ENCODE measurements at regions not wholly inside any gene's neighbourhood (a gene's known extent, or its start where the extent isn't known, plus 50 kb on each side); places are given as distances from the start of the nearest gene placed in this dataset.

DNA sequence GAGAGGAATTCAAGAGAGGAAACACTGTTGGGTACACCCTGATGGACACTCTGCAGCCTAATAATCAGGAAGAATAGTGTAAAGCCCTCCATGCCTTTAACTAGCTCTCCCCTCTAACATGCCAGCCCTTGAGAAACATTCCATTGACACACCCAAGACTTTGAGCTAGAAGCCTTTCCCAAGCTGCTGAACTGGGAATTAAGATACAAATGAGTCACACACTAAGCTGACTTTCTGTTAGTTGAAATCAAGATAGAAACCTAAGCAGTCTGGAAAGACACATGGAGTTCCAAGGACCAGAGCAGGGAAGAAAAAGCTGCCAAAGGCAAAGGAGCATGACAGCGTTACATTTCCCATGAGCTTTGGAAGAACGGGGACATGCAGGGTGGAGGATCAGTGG, 380.8 kb downstream of the NPHP4 start:
- TF ChIP-seq CTCF (IDR thresholded peaks at IDR 0.05), result no peak
- TF ChIP-seq POLR2A (IDR thresholded peaks at IDR 0.05), result no peak

Measured in right lobe of liver (tissue), 4 donors.